Endothelial cell of umbilical vein (primary cell): ENCODE measurements at regions not wholly inside any gene's neighbourhood (a gene's known extent, or its start where the extent isn't known, plus 50 kb on each side); places are given as distances from the start of the nearest gene placed in this dataset.

Source experiments
- BruUV-seq: library from RNA; stranded (reverse); fragments of 400-500 nt; replicated peaks from 2 replicates; lab custom pipeline; 2021; lab: Mats Ljungman, UMichigan
- CTCF ChIA-PET: fragments of 300-600, 350-600 bp; sonication (Branson Sonifier 250); formaldehyde crosslinking; loops from one replicate; lab custom pipeline; 2021; ENCODE audit warnings: antibody characterized with exemption, inconsistent platforms; lab: Charles Lee
- POLR2A ChIA-PET: fragments of 300-600, 350-600 bp; sonication (Branson Sonifier 250); formaldehyde crosslinking; loops from one replicate; lab custom pipeline; 2021; ENCODE audit warnings: antibody characterized with exemption, inconsistent platforms; lab: Charles Lee
- DNase-seq: peaks from one replicate; pipeline ENCODE4 v3.0.0-alpha.2; 2011; ENCODE audit warnings: low read depth, low spot score
- FAIRE-seq: peaks from 2 replicates; lab custom pipeline; 2011; peaks lifted over from hg19 to GRCh38; lab: Jason Lieb, UNC
- H2AFZ ChIP-seq: 2 replicates; pipeline ENCODE4 v1.6.0; 2012; ENCODE audit warnings: low read depth, low read length, control low read depth, inconsistent platforms
- H3K27ac ChIP-seq: 2 replicates; pipeline ENCODE4 v1.5.1; 2011; ENCODE audit warnings: low read depth, mild to moderate bottlenecking, control low read depth, low read length, moderate library complexity; ENCODE audit not compliant: insufficient read depth
- H3K27me3 ChIP-seq, 2 experiments: 2 replicates each; pipeline versions ENCODE4 v1.6.0 to v1.6.1; 2011; ENCODE audit warnings: low read length in 2 of 2, mixed read lengths in 1 of 2; ENCODE audit not compliant: control insufficient read depth in 2 of 2, insufficient read depth in 2 of 2
- H3K36me3 ChIP-seq, 2 experiments: 2 replicates in 1 of 2; 3 replicates in 1 of 2; pipeline ENCODE4 v1.5.1; 2011; ENCODE audit warnings: low read length in 2 of 2, mild to moderate bottlenecking in 1 of 2, moderate library complexity in 1 of 2; ENCODE audit not compliant: control insufficient read depth in 2 of 2, insufficient read depth in 2 of 2; ENCODE audit errors: extremely low read depth in 1 of 2
- H3K4me1 ChIP-seq: 3 replicates; pipeline ENCODE4 v1.5.1; 2011; ENCODE audit warnings: mild to moderate bottlenecking, low read length; ENCODE audit not compliant: control insufficient read depth, insufficient read depth; ENCODE audit errors: extremely low read depth
- H3K4me2 ChIP-seq: 2 replicates; pipeline ENCODE4 v1.6.1; 2011; ENCODE audit warnings: low read length, control low read depth, mixed read lengths; ENCODE audit not compliant: insufficient read depth
- H3K4me3 ChIP-seq, 3 experiments: fragments of 200-600 bp in 1 of 3; sonication (generic), shearing (Covaris generic) in 1 of 3; replicated peaks in 1 of 3; 2 replicates each; pipeline ENCODE4 v1.5.1; 2011 to 2016; ENCODE audit warnings: control low read depth in 3 of 3, low read length in 3 of 3, mild to moderate bottlenecking in 2 of 3, inconsistent platforms in 1 of 3, low read depth in 1 of 3, moderate library complexity in 1 of 3; ENCODE audit not compliant: insufficient read depth in 1 of 3
- H3K79me2 ChIP-seq: 2 replicates; pipeline ENCODE4 v1.6.0; 2012; ENCODE audit warnings: low read length, inconsistent platforms; ENCODE audit not compliant: control insufficient read depth, insufficient read depth
- H3K9ac ChIP-seq: replicated peaks from 2 replicates; pipeline ENCODE3; 2011; ENCODE audit warnings: low read length, control low read depth; ENCODE audit not compliant: insufficient read depth; ENCODE audit errors: extremely low read depth
- H3K9me1 ChIP-seq: replicated peaks from 3 replicates; pipeline ENCODE4 v1.6.0; 2011; ENCODE audit warnings: mild to moderate bottlenecking, low read length; ENCODE audit not compliant: control insufficient read depth, insufficient read depth; ENCODE audit errors: extremely low read depth
- H3K9me3 ChIP-seq: replicated peaks from 2 replicates; pipeline ENCODE4 v1.5.1; 2012; ENCODE audit warnings: low read length, inconsistent platforms; ENCODE audit not compliant: control insufficient read depth, insufficient read depth
- H4K20me1 ChIP-seq: replicated peaks from 2 replicates; pipeline ENCODE3; 2011; ENCODE audit warnings: mild to moderate bottlenecking, low read length; ENCODE audit not compliant: control insufficient read depth, insufficient read depth; ENCODE audit errors: extremely low read depth
- EZH2 ChIP-seq: IDR thresholded peaks from 2 replicates; pipeline ENCODE4 v1.6.1; 2012; ENCODE audit warnings: borderline replicate concordance, low read depth, mild to moderate bottlenecking, moderate library complexity, low read length, inconsistent platforms; ENCODE audit not compliant: severe bottlenecking
- FOS ChIP-seq: IDR thresholded peaks from 2 replicates; pipeline ENCODE4 v1.6.1; 2011; ENCODE audit warnings: mild to moderate bottlenecking, low read length, moderate library complexity, borderline replicate concordance; ENCODE audit not compliant: insufficient read depth
- GATA2 ChIP-seq: IDR thresholded peaks from 2 replicates; pipeline ENCODE4 v1.7.0; 2011; ENCODE audit warnings: low read depth, mild to moderate bottlenecking, moderate library complexity, mixed read lengths, low read length; ENCODE audit not compliant: insufficient read length, insufficient read depth
- JUN ChIP-seq: IDR thresholded peaks from 2 replicates; pipeline ENCODE4 v1.6.1; 2011; ENCODE audit warnings: borderline replicate concordance, low read depth; ENCODE audit not compliant: insufficient read length, insufficient read depth
- MYC ChIP-seq: IDR thresholded peaks from one replicate; pipeline ENCODE4 v1.6.1; 2011; ENCODE audit warnings: mild to moderate bottlenecking, low read depth, low read length
- POLR2A ChIP-seq: IDR thresholded peaks from 2 replicates; pipeline ENCODE4 v1.6.1; 2012; ENCODE audit warnings: low read depth, mild to moderate bottlenecking, control low read depth, low read length
- POLR2AphosphoS5 ChIP-seq: IDR thresholded peaks from 2 replicates; pipeline ENCODE4 v1.6.1; 2012; ENCODE audit warnings: low read depth, mild to moderate bottlenecking, control low read depth, low read length, moderate library complexity; ENCODE audit not compliant: insufficient read depth
- dilution Hi-C: fragments of 300-500 bp; cut with MboI; formaldehyde crosslinking; loops from one replicate; pipeline ENCODE4 v1.15.0; 2019; ENCODE audit warnings: low sequenced_read_pairs; ENCODE audit not compliant: extremely low pct_ligation_motif_present
- intact Hi-C: fragments of 100-400 bp; cut with micrococcal nuclease; formaldehyde crosslinking; loops from one replicate; pipeline ENCODE4 v1.10.0; 2022
- TF ChIP-seq, protein P1 (sequence below), 2 donors: IDR thresholded peaks; 1 replicate in 1 of 2; 2 replicates in 1 of 2; pipeline ENCODE4 v1.5.1; 2011; ENCODE audit warnings: low read length in 2 of 2, mild to moderate bottlenecking in 2 of 2, moderate library complexity in 2 of 2, control low read depth in 1 of 2, inconsistent platforms in 1 of 2, low read depth in 1 of 2; ENCODE audit not compliant: insufficient read depth in 1 of 2; ENCODE audit errors: extremely low read depth in 1 of 2

DNA sequence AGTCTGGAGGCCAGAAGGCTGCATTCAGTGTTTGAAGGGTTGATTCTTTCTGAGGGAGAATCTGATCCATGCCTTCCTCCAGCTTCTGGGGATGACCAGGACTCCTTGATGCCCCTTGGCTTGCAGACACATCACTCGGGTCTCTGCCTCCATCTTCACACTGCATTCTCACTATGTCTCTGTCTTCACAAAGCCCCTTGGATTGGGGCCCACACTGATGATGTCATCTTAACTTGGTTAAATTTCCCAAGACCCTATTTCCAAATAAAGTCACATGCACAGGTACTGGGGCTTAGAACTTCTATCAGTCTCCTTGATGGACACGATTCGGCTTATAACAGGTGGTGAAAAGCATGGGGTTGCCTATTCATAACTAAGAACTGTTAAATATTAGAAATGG lies 112.1 kb upstream of the MYOCD start:
- Histone ChIP-seq H3K27ac (no peak overlapping the region), H3K4me1 (no peaks in the 10 kb centered on the region), H3K4me2 (no peak overlapping the region), H3K79me2 (no peaks in the 10 kb centered on the region), H3K9me1 (no peaks in the 10 kb centered on the region), H3K36me3 (no peaks in the 10 kb centered on the region), H4K20me1 (no peaks in the 10 kb centered on the region), H2AFZ (no peak overlapping the region), H3K27me3 (no peaks in the 10 kb centered on the region), H3K9me3 (no peaks in the 10 kb centered on the region), H3K4me3 (no peak overlapping the region), H3K9ac (no peak overlapping the region)
- ChIA-PET CTCF (no interaction called here), POLR2A (no interaction called here)
- DNase-seq: no peak
- dilution Hi-C loops: no loop called here
- BruUV-seq: no TSS peak
- intact Hi-C loops: no loop called here
- FAIRE-seq: no peak
- TF ChIP-seq, protein P1, sequence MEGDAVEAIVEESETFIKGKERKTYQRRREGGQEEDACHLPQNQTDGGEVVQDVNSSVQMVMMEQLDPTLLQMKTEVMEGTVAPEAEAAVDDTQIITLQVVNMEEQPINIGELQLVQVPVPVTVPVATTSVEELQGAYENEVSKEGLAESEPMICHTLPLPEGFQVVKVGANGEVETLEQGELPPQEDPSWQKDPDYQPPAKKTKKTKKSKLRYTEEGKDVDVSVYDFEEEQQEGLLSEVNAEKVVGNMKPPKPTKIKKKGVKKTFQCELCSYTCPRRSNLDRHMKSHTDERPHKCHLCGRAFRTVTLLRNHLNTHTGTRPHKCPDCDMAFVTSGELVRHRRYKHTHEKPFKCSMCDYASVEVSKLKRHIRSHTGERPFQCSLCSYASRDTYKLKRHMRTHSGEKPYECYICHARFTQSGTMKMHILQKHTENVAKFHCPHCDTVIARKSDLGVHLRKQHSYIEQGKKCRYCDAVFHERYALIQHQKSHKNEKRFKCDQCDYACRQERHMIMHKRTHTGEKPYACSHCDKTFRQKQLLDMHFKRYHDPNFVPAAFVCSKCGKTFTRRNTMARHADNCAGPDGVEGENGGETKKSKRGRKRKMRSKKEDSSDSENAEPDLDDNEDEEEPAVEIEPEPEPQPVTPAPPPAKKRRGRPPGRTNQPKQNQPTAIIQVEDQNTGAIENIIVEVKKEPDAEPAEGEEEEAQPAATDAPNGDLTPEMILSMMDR (IDR thresholded peaks at IDR 0.05; ENCODE audit: extremely low read depth in 1 of 2, insufficient read depth in 1 of 2, low read depth in 1 of 2, low read length in 2 of 2): no peak
- TF ChIP-seq POLR2A (no peak), FOS (no peak), MYC (no peak), EZH2 (no peak)

DNA sequence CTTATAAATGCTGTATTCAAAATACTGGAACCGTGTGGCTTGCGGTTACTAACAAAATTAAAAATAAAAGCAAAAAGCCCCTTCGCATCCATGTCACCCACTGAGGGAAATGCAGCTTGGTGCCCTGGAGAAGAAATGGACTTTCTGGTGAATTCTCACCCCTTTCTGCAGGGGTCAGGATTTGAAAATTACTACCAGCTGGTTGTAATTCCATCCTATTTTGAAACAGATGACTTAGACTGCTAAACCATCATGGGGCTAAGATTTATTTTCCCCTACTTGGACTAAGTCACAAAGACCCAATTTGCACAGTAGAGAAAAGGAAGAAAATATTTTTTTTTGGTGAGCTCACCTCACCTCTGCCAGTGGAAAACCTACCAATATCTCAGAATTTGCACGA lies 111.4 kb upstream of the MYOCD start:
- intact Hi-C loops (no loop called here), dilution Hi-C loops (no loop called here)
- Histone ChIP-seq H3K9ac (no peak overlapping the region), H3K27me3 (no peaks in the 10 kb centered on the region), H3K4me1 (no peaks in the 10 kb centered on the region), H3K79me2 (no peaks in the 10 kb centered on the region), H4K20me1 (no peaks in the 10 kb centered on the region), H3K4me3 (no peak overlapping the region), H3K4me2 (no peak overlapping the region), H3K9me1 (no peaks in the 10 kb centered on the region), H3K27ac (no peak overlapping the region), H3K9me3 (no peaks in the 10 kb centered on the region), H3K36me3 (no peaks in the 10 kb centered on the region), H2AFZ (no peak overlapping the region)
- no peak for TF ChIP-seq MYC
- TF ChIP-seq JUN: no peak
- TF ChIP-seq FOS: no peak
- TF ChIP-seq POLR2AphosphoS5: no peak
- no peak for TF ChIP-seq POLR2A
- TF ChIP-seq GATA2: no peak
- TF ChIP-seq, protein P1 (IDR thresholded peaks at IDR 0.05; ENCODE audit: extremely low read depth in 1 of 2, insufficient read depth in 1 of 2, low read depth in 1 of 2, low read length in 2 of 2): no peak
- BruUV-seq: no TSS peak
- DNase-seq (no peak), FAIRE-seq (no peak)
- ChIA-PET POLR2A (no interaction called here), CTCF (no interaction called here)
